ENCODE measurements at regions not wholly inside any gene's neighbourhood (a gene's known extent, or its start where the extent isn't known, plus 50 kb on each side); places are given as distances from the start of the nearest gene placed in this dataset.

DNA sequence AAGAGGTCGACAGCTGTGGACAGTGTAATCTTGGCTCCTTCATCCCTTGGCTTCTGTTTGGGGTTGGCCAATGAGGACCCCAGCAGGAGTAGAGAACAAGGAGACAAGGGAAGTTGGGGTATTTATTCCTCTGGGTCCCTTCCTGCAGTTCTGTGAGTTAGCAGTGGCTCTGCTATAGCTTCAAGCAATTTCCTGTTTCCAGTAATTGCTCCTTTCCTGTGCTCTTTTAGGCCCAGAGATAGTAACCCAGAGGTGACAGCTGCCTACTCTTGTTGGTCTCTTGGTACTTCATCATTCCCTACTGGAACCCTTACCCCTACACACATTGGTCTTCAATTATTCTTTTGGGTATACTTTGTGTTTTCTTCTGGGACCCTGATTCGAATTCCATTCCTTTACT, 92.9 kb downstream of the NR1D2 start:
- TF ChIP-seq, protein P1, sequence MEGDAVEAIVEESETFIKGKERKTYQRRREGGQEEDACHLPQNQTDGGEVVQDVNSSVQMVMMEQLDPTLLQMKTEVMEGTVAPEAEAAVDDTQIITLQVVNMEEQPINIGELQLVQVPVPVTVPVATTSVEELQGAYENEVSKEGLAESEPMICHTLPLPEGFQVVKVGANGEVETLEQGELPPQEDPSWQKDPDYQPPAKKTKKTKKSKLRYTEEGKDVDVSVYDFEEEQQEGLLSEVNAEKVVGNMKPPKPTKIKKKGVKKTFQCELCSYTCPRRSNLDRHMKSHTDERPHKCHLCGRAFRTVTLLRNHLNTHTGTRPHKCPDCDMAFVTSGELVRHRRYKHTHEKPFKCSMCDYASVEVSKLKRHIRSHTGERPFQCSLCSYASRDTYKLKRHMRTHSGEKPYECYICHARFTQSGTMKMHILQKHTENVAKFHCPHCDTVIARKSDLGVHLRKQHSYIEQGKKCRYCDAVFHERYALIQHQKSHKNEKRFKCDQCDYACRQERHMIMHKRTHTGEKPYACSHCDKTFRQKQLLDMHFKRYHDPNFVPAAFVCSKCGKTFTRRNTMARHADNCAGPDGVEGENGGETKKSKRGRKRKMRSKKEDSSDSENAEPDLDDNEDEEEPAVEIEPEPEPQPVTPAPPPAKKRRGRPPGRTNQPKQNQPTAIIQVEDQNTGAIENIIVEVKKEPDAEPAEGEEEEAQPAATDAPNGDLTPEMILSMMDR (IDR thresholded peaks at IDR 0.05), result no peak
- TF ChIP-seq POLR2A (IDR thresholded peaks at IDR 0.05), result no peak

Data from thyroid gland (tissue), 4 donors.